Mesothelial cell of epicardium (in vitro differentiated cells): ENCODE measurements at regions not wholly inside any gene's neighbourhood (a gene's known extent, or its start where the extent isn't known, plus 50 kb on each side); places are given as distances from the start of the nearest gene placed in this dataset.

Experiments used
- DNase-seq, 2 experiments: peaks; one replicate each; pipeline ENCODE4 v3.0.0; 2021; ENCODE audit warnings: low spot score in 2 of 2; ENCODE audit not compliant: unreplicated experiment in 2 of 2
- H3K27ac Mint-ChIP-seq: 2 replicates; pipeline ENCODE4 v1.8.0; 2021; ENCODE audit warnings: mixed read lengths
- H3K27me3 Mint-ChIP-seq: 2 replicates; pipeline ENCODE4 v1.8.0; 2021; ENCODE audit warnings: low read depth, mixed read lengths
- H3K36me3 Mint-ChIP-seq: 2 replicates; pipeline ENCODE4 v1.8.0; 2021; ENCODE audit warnings: mixed read lengths
- H3K4me1 Mint-ChIP-seq: 2 replicates; pipeline ENCODE4 v1.8.0; 2021; ENCODE audit warnings: mixed read lengths
- H3K4me3 Mint-ChIP-seq: 2 replicates; pipeline ENCODE4 v1.8.0; 2021; ENCODE audit warnings: mild to moderate bottlenecking, moderate library complexity, mixed read lengths
- H3K9me3 Mint-ChIP-seq: 2 replicates; pipeline ENCODE4 v1.8.0; 2021; ENCODE audit warnings: mixed read lengths
- CTCF ChIP-seq: fragments of 200-600 bp; sonication (generic); IDR thresholded peaks from one replicate; pipeline ENCODE4 v1.5.0; 2021; ENCODE audit warnings: antibody characterized with exemption; ENCODE audit not compliant: unreplicated experiment

GRCh38 chr4:12674184-12674583, 810.0 kb downstream of the RAB28 start:
- Mint-ChIP-seq H3K4me1 (no peaks in the 10 kb centered on the region), H3K36me3 (no peaks in the 10 kb centered on the region), H3K4me3 (no peak overlapping the region), H3K27ac (no peak overlapping the region), H3K9me3 (peaks cover 37% of the 10 kb centered on the region), H3K27me3 (peaks cover under 1% of the 10 kb centered on the region)
- DNase-seq = no peak
- TF ChIP-seq CTCF = no peak

- no peak for TF ChIP-seq CTCF
- Mint-ChIP-seq H3K4me1 (no peaks in the 10 kb centered on the region), H3K36me3 (no peaks in the 10 kb centered on the region), H3K27ac (no peak overlapping the region), H3K27me3 (no peaks in the 10 kb centered on the region), H3K9me3 (peaks cover 39% of the 10 kb centered on the region), H3K4me3 (no peak overlapping the region)
- no peak for DNase-seq
Measured at GRCh38 chr4:12672303-12672702, 811.8 kb downstream of the RAB28 start.

- Mint-ChIP-seq H3K4me1 (no peaks in the 10 kb centered on the region), H3K36me3 (no peaks in the 10 kb centered on the region), H3K9me3 (peaks cover 10% of the 10 kb centered on the region), H3K27ac (no peak overlapping the region), H3K27me3 (no peaks in the 10 kb centered on the region), H3K4me3 (no peak overlapping the region)
- TF ChIP-seq CTCF = no peak
- DNase-seq = no peak
Measured at GRCh38 chr4:12658146-12658545, 826.0 kb downstream of the RAB28 start.

- Mint-ChIP-seq H3K4me1 (no peaks in the 10 kb centered on the region), H3K36me3 (no peaks in the 10 kb centered on the region), H3K27me3 (no peaks in the 10 kb centered on the region), H3K4me3 (no peak overlapping the region), H3K27ac (no peak overlapping the region), H3K9me3 (peaks cover 4% of the 10 kb centered on the region)
- DNase-seq = no peak
- no peak for TF ChIP-seq CTCF
Measured at GRCh38 chr4:12651876-12652275, 832.3 kb downstream of the RAB28 start.

GRCh38 chr4:12645732-12646131, 838.4 kb downstream of the RAB28 start:
- no peaks in the 10 kb centered on the region for H3K9me3 Mint-ChIP-seq
- peaks cover 3% of the 10 kb centered on the region for H3K27me3 Mint-ChIP-seq

More at GRCh38 chr4:12645732-12646131, 838.4 kb downstream of the RAB28 start:
- H3K36me3 Mint-ChIP-seq = no peaks in the 10 kb centered on the region
- no peak overlapping the region for H3K4me3 Mint-ChIP-seq
- H3K27ac Mint-ChIP-seq = no peak overlapping the region
- H3K4me1 Mint-ChIP-seq = no peaks in the 10 kb centered on the region
- DNase-seq = no peak
- no peak for TF ChIP-seq CTCF
